Effector CD4-positive, alpha-beta T cell (primary cell): ENCODE measurements at regions not wholly inside any gene's neighbourhood (a gene's known extent, or its start where the extent isn't known, plus 50 kb on each side); places are given as distances from the start of the nearest gene placed in this dataset.
"Not testable (repeated sequence)": the region's sequence is repeated elsewhere in the genome, so short reads cannot be mapped to it uniquely, and the experiment has no call there.

Experiments used
- DNase-seq: peaks from one replicate; pipeline ENCODE4 v3.0.0-alpha.2; 2020

DNA sequence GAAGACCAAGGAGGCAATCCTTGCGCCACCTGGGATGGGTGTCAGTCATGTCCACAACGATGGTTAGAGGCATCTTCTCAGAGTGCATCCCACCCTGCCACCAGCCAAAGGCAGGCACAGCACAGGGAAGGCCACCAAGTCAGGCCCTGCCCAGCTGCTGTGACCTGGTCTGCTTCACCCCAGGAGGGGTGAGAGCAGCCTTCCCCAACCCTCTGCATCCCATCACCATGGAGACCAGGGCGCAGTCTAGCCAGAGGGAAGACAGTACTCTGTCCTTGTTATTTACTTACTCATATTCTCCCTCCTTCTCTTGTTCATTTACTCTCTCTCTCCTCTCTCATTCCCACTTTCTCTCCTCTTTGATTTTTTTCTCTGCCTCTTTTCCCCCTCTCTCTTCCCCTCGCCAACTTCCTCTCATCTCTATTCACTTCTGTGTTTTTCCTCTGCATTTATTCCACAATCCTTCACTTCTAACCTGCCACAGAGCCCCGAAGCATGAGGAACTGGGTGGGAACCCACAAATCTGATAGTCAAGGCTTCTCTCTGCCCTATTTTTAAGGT is 749.4 kb downstream of the UQCRFS1 start:
- DNase-seq: no peak

DNA sequence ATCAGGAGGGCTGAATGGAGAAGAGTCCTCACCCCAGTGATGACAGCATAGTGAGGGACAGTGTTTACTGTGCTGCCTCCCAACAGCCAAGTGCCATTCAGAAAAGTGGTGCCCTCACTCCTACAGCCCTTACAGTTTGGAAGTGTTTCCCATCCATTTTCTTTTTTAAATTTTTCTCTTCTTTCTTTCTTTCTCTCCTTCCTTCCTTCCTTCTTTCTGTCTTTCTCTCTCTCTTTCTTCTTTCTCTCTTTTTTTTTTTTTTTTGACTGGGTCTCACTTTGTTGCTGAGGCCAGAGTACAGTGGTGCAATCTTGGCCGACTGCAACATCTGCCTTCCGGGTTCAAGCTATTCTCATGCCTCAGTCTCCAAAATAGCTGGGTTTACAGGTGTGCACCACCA is 755.3 kb downstream of the UQCRFS1 start:
- no peak for DNase-seq

DNA sequence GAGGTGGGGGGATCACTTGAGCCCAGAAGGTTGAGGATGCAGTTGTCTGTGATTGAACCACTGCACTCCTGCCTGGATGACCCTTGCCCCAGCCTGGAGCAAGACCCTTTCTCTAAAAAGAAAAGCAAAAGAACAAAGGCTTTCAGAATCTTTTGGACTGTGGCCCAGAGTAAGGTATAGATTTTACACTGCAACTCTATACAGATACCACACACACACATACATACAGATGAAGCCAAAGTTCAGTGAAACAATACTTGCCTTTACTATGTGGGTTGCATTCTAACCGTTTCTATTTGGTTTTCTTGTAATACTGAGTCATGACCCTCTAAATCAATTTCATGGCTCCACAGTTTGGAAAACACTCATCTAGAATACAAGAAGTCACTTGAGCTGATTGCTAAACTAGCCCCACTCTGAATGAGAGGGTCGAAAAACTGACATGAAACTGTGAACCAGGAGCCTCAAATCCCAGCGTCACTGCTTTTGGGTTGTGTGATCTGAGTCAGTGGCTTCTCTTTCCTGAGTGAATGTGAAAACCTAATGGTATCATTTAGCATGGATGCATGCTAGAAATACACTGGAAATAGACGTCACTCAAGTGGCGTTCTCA is 756.1 kb downstream of the UQCRFS1 start:
- DNase-seq: no peak

DNA sequence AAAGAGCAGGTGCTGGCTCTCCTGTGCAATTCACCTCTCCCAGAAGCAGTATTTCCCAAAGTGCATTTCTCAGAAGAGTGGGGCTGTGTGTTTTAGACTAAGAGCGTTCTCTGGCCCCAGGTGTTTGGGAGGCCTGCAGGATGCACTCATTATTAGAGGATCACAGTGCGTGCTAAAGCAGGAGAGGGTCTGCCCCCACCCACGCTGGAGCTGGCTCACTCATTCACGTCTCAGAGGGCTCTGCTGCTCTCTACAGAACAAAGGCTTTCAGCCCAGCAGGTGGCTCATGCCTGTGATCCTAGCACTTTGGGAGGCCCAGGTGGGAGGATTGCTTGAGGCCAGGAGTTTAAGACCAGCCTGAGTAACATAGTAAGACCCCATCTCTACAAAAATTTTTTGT is 756.7 kb downstream of the UQCRFS1 start:
- no peak for DNase-seq

DNA sequence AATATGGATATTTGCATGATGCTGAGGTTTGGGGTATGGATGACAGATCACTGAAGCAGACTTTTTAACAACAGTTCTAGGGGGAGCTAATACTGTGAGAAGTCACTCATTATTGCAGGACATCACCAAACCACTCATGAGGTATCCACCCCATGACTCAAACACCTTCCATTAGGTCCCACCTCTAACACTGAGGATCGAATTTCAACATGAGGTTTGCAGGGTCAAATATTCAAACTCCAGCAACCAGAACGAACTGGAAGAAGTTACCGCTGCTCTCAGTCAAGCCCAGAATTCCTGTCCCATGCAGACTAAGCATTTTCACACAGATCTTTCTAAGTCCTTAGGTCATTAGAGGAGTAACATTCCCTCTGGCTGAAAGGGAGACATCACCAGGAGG is 758.9 kb downstream of the UQCRFS1 start:
- DNase-seq: no peak

DNA sequence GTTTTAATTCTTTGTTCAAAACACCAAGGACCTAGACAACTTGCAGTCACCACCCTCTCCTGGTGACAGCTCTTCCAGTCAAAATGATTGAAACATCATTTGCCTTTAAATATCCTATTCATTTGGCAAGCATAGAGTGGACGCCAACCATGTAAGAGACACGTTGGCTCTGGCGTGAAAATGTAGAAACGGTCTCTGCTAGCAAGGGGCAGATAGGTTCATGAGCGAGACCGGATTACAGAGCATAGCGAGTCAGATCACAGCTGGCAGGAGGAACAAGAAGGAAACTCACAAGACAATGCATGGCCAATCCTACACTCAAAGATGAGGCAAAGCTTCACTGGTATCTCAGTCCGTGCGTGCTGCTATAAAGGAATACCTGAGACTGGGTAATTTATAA is 759.5 kb downstream of the UQCRFS1 start:
- DNase-seq: no peak

DNA sequence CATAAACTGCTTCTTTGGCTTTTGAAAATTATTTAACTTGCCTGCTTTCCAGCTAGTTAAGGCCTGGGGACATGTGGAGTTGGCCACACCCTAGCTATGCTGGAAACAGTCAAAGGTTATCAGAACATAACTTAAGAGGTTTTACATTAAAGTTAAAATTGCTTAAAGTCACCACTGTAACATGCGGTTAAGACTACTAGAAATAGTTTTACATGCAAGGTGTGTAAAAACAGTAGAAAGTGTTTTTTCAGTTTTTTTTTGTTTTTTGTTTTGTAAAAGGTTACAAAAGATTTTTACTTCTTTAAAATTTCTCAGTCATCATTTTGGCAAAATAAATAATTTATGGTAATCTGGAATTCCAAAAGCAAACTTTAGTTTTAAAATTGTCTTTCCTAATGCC is 763.1 kb downstream of the UQCRFS1 start:
- DNase-seq: no peak

DNA sequence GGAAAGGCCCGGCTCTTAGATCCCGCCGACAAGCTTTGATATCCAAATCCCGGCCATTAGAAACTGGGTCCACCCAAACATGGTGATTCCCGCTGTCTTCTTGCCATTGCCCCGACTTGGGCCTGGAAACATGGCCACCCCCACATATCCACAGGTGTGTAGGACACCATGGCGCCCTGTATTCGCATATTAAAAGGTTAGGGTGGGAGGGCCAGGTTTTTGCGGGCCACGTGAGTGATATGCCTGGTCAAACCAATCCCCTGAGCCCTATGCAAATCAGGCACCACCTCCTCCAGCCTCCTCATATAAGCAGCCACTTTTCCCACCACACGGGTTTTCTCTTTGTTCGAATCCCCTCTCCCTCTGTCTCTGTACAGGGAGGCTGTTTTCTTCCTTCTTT is 766.4 kb downstream of the UQCRFS1 start:
- DNase-seq: no peak

DNA sequence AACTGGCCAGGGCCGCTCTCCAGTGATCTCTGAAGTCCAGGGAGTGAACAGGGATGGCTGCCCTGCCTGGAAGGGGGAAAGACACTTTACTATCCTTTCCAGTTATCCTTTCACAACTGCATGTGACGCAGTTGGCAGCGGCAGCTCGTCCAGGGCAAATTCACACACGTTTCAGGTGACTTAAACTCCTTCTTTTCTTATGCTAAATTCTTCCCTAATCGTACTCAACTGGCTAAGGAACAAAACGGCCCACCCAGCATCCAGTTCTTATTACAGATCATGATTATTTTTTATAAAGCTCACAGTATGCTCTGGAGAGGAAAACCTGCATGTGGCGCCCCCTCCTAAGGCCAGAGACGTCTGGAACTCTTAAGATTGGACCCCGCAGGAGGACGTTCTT is 767.1 kb downstream of the UQCRFS1 start:
- no peak for DNase-seq

DNA sequence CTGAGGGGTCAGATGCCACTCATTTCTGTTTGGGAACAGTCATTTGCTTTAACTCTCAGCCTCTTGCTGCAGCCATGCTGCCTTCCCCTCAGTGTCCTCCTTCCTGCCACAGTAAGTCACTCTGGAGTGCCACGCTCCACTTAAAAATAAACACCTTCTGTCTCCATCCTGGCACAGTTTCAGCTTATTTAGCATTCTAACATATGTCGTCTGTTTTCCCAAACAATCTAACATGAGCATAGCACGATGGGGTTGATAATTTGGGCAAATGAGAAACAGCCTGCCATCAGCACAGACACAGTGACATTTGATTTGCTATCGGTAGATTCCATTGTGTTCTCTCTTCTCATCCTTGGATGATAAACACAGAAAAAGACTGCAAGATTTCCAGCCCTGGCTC is 768.6 kb downstream of the UQCRFS1 start:
- DNase-seq: no peak

DNA sequence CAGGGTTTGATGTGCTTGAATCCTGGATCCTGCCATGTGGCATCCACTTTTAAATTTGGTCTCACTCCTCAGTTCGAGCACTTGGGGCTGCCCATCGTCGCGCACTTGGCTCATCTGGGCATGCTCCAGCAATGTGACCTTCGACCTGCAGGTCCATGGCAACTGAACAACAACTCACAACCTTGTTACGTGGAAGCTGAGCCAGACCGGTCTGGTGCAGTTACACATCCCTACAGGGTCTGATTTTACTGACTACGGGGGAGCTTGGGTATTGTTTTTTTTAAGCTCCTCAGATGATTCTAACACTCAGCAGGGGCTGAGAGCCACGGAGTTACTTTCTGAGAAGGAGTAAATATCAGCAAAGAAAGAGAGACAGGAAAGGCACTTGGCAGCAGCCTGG is 769.6 kb downstream of the UQCRFS1 start:
- DNase-seq: no peak

DNA sequence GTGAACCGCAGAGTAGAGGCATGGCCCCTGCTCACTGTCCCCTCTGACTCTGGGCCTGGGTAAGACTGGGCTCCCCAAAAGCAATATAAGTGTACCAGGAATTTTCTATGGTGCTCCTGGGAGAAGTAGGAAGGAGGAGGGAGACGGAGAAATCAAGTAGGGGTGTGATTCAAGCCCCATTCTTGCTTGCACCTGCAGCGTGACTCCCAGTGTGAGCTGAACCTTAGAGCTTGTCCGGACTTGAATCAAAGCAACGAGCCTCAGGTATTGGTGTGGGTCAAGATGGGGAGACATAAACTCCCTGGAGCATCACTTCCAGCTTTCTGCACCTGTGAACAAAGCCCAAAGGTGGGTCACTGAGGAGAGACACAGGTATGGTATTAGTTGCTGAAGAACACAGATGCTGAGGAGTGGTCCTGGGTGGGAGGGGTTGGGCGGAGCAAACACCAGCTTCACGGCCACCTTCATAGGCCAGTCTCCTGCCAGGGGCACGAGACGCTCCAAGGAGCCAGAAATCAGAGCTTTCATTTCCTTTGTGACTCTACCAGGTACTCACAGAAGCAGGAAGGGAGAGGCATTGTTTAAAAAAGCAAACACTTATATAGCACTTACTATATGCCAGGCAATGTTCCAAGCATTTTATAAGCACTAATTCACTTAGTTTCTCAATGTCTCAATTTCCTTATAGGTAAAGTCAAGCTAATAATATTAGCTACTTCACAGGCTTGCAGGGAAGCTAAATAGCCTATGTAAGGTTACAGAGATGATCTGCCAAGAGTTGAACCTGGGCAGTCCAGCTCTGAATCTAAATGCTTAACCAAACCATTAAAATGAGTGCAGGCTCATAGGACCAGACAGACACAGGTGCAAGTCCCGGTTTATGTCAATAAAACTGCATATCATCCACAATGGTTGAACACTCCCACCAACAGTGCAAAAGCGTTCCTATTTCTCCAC is 775.3 kb downstream of the UQCRFS1 start:
- DNase-seq: no peak

DNA sequence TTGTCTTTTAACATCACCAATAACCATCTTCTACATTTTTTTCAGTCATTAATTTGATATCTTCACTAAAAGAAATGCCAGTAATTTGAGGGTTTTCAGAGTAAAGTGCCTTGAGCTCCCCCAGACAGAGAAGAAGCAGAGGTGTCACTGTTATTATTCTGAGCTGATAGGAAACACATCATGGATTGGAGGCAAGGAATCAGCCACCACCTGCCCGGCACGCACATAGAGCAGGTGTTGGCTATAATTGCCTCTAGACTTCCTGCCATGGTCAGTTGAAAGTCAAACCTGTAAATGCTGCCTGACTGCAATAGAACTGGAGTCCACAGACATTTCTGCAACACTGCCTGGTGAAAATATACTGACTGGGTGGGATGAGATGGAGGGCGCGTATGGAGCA is 776.6 kb downstream of the UQCRFS1 start:
- DNase-seq: no peak

DNA sequence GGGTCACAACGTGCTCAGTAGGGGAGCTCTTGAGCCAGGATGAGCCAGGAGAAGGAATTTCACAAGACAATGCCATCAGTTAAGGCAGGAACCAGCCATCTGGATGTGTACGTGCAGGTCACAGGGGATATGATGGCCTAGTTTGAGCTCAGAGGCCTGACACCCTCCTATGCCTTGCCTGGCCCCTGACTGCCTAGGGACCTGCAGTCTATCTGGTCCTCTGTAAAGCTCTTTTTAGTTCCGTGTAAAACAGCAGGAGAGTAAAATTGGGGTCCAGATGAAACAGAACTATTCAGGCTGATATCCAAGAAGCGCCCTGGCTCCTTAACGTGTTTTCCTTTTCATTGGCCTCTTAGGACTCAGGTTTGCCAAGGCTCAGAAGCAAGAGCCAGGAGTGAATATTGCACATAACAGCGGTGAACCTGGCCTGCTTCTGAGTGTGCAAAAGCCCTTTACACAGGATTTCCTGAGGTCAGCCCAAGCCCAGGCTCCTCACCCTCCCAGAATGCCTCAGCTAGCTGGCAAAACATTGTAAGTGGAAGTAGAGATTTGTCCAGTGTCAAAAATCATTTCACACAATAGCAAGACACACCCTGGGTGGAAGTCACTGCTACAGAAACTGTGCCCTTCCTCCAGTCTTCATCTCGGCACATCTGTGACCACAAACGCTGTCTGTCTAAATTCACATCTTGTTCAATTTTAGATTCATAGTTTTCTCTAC is 777.2 kb downstream of the UQCRFS1 start:
- no peak for DNase-seq

DNA sequence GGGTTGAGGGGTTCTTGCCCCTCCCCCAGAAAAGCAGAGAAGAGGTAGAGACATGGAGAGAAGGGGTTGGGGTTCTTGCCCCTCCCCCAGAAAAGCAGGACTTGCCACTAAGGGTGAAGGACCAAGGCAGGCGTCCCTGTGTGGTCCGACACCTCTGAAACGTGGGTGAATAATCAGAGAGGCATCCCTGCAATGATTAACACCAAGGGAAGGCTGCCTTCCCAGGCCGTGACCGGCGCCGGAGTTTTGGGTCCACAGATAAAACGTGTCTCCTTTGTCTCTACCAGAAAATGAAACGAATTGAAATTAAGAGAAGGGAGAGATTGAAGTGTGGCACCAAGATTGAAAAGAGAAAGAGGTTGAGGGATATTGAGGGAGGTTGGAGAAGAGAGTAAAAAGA is 778.2 kb downstream of the UQCRFS1 start:
- DNase-seq: not testable (repeated sequence)

DNA sequence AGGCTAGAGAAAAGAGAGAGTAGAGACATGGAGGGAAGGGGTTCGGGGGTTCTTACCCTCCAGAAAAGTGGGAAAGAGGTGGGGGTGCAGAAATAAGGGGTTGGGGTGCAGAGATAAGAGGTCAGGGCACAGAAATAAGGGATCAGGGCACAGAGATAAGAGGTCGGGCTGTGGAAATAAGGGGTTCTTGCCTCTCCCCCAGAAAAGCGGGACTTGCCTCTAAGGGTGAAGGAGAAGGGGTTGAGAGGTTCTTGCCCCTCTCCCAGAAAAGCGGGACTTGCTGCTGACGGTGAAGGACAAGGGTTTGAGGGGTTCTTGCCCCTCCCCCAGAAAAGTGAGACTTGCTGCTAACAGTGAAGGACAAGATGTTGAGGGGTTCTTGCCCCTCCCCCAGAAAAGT is 778.6 kb downstream of the UQCRFS1 start:
- DNase-seq: not testable (repeated sequence)

DNA sequence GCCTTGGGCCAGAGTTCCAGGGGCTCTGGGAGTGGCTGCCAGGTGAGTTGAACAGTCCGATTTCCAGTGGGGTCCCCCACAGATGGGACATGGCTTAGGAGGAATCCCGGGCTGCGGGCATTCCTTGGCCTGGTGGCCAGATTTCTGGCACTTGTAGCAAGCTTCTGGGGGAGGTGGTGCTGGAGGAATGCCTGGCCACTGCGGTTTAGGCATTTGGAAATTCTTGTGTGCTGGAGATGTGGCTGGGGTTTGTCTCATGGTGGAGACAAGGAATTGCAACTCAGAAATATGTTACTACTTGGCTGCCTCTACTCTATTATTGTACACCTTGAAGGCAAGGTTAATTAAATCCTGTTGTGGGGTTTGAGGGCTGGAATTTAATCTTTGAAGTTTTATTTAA is 779.8 kb downstream of the UQCRFS1 start:
- not testable (repeated sequence) for DNase-seq

DNA sequence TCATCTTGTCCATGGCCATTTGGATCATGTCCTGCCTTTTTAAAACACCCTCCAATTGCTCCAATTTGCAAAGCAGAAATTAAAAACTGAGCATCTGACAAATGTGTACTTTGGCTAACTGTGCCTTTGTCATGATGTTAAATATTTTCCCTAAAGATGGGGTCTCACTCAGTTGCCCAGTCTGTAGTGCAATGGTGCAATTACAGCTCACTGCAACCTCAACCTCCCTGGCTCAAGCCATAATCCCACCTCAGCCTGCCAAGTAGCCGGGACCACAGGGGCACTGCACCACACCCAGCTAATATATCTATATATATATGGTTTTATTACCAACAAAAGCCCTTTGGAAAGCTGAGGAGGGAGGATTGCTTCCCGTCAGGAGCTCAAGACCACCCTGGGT is 782.7 kb downstream of the UQCRFS1 start:
- no peak for DNase-seq

DNA sequence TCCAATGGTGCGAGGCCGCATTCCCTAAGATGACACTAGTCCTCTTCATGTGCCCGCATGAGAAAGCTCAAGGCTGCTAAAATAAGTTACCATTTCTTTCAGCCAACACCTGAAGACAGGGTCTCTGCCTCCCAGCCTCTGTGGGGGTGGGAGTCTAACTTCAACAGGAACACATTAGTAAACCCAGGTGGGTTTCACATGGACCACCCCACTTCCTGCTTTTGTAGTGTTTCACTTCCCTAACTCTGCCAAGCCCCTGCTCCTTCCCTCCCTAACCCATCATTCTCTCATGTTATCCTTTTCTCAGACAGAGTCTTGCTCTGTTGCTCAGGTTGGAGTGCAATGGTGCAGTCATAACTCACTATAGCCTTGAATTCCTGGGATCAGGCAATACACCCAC is 783.6 kb downstream of the UQCRFS1 start:
- DNase-seq: no peak

DNA sequence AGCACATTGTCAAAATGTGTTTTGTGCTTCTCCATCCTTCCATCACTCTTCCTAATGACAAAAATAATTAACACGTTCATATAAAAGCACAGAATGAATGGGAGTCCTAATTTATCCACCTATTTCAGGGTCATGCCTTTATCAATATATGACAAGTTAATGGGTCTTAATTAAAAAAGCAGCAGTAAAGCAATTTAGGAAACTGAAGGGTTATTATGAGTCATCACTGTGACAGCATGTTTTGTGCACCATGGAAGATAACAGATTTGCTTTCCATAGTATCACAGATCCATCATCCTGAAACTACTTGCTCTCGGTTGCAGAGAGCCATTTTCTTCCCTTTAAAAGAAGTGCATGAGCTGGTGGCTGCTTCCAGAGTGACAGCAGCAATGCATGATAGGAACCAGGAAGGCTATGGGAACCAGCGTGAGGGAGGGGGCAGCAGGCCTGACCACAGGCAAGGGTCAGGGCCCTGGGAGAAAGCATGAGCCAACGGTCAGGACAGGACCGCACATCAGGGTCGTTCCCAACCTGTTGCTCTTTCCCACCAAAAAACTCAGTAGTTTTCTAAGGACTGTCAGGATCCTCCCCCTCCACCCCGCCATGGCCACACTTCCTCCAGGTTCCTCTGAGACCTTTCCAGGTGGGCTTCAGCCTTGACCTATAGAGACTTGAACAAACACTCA is 784.1 kb downstream of the UQCRFS1 start:
- no peak for DNase-seq

DNA sequence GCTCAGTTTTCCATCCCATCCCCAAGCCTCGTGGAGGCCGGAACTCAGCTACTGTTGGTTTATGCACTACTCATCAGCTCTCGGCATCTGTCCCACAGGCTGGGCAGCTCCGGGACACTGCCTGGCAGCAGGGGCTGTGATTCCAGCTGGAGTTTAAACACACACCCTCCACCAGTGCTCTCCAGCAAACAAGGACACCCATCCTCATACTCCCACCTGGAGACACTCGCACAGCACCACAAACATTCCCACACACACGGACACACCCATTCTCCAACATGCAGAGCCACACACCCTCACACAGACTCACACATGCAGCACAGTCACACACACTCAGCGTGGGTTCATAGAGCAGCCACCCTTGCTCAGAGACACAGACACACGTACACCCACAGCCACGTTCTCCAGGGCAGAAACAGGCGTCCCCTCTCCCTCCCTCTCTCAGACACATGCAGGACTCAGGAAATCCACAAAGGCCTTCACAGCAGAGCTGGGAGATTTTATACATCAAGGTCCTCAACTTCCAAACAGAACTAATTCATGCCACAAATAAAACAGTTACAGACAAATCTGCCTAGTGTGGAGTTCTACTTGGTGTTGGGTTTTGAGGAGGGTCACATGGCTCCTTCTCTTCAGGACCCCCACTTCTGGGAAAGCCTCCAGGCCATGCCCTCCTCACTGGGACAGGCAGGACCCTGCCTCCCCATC is 785.4 kb downstream of the UQCRFS1 start:
- DNase-seq: no peak

DNA sequence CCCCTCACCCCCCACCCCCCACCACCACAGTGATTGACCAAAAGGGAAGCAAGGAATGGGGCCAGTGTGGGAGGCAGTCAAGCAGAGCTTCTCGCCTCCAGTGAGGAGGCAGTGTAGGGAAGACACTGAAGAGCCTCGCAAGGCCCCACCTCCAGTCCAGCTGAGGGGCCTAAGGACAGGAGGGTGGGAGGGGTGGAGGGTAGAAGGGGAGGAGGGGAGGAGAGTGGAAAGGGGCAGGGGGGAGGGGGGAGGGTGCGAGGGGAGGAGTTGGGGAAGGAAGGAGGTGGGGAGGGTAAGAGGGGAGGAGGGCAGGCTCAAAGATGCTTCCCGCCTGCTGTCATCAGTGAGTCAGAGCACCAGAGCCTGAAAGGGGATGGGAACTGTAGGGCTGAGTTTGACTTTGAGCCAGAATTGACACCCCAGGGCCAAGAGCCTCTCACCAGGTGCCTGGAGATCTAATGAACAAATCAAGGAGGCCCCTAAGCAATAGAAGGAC is 786.2 kb downstream of the UQCRFS1 start:
- no peak for DNase-seq
